Heart right ventricle (tissue), 16 donors: ENCODE measurements at regions not wholly inside any gene's neighbourhood (a gene's known extent, or its start where the extent isn't known, plus 50 kb on each side); places are given as distances from the start of the nearest gene placed in this dataset.

Source experiments
- ATAC-seq, 8 donors: fragments of 200-7000 bp; cut with Tn5 transposase; one replicate each; pipeline ENCODE4 v1.9.1; 2020; ENCODE audit warnings: mild to moderate bottlenecking in 8 of 8, moderate library complexity in 8 of 8, moderate number of reproducible peaks in 1 of 8
- DNase-seq, 2 donors: peaks; one replicate each; pipeline ENCODE4 v3.0.0-alpha.2; 2020
- H3K27ac ChIP-seq, 10 donors: fragments of 200-600 bp; sonication (generic) in 2 of 10; one replicate each; pipeline versions ENCODE4 v1.5.0 to v1.8.0; 2020 to 2022; ENCODE audit warnings: mild to moderate bottlenecking in 3 of 10
- H3K27me3 ChIP-seq, 7 donors: fragments of 200-600 bp; one replicate each; pipeline ENCODE4 v1.8.0; 2021 to 2022; ENCODE audit warnings: mild to moderate bottlenecking in 2 of 7
- H3K36me3 ChIP-seq, 9 donors: fragments of 200-600 bp; sonication (generic) in 1 of 9; one replicate each; pipeline versions ENCODE4 v1.5.0 to v1.8.0; 2020 to 2022; ENCODE audit warnings: mild to moderate bottlenecking in 2 of 9
- H3K4me1 ChIP-seq, 9 donors: fragments of 200-600 bp; sonication (generic) in 1 of 9; one replicate each; pipeline versions ENCODE4 v1.5.0 to v1.8.0; 2020 to 2022; ENCODE audit warnings: mild to moderate bottlenecking in 4 of 9
- H3K4me3 ChIP-seq, 10 donors: fragments of 200-600 bp; sonication (generic) in 2 of 10; one replicate each; pipeline versions ENCODE4 v1.5.0 to v1.8.0; 2020 to 2022; ENCODE audit warnings: mild to moderate bottlenecking in 7 of 10, moderate library complexity in 2 of 10
- H3K9me3 ChIP-seq, 11 donors: fragments of 200-600 bp in 10 of 11; sonication (generic) in 2 of 11; one replicate each; pipeline versions ENCODE4 v1.5.0 to v1.8.0; 2013 to 2022; ENCODE audit warnings: mild to moderate bottlenecking in 2 of 11, control low read depth in 1 of 11, moderate library complexity in 1 of 11
- CTCF ChIP-seq, 9 donors: fragments of 200-600 bp; sonication (generic) in 2 of 9; IDR thresholded peaks; one replicate each; pipeline versions ENCODE4 v1.5.0 to v1.8.0; 2021 to 2022; ENCODE audit warnings: antibody characterized with exemption in 9 of 9, mild to moderate bottlenecking in 5 of 9, moderate library complexity in 1 of 9
- WGBS, 2 donors: extraction: QIAGEN DNeasy Blood & Tissue Kit; methylation state at CpG; one replicate each; pipeline ENCODE4 v1.1.7; 2013; ENCODE audit warnings: inconsistent platforms in 1 of 2; 5-methylcytosine and 5-hydroxymethylcytosine counted together
- intact Hi-C, 10 donors: fragments of 100-400 bp; cut with DNase I; formaldehyde crosslinking; loops; one replicate each; pipeline versions ENCODE4 v1.11.1 to v1.14.2; 2022
- donor health status: Arrhythmogenic right ventricular cardiomyopathy.
- donor health status: ischemic (EF 13 %, LVEDD 7.1; RV severe dilation, severe dysfunction).
- donor health status: healthy with polysubstance abuse.
- donor health status: DM: no; HTN: yes; CAD: no.
- donor health status: DM: no; HTN: no; CAD: no.
- donor health status: ischemic (EF 25% LVEDD 6.9; RV normal size, moderate dysfunction).
- donor health status: ischemic (EF 25% LVEDD 5.7; RV mildly dilated, moderate dysfunction).
- donor health status: healthy.
- donor health status: DM: yes; HTN: yes; CAD: no.
- donor health status: Ischemic cardiomyopathy.
- donor health status: ischemic (EF 35%, LVEDD 5.7; RV mildly dilated, moderate dysfunction).
- donor health status: nonischemic (EF 11% LVEDD 7.7; RV severe dilation, severe dysfunction).
- donor health status: DM: yes; HTN: yes; CAD: no.
- donor health status: PGD.
- donor health status: ischemic (EF 29% LVEDD 5.4; RV normal size, mild dysfunction).
- donor health status: nonischemic (EF 23%, LVEDD 6.1; RV moderate dilation, normal function).

- H3K4me1 ChIP-seq = no peaks in the 10 kb centered on the region
- DNase-seq = no peak
- no peak overlapping the region for H3K4me3 ChIP-seq
- intact Hi-C loops = no loop called here
- no peak for ATAC-seq
- H3K36me3 ChIP-seq = no peaks in the 10 kb centered on the region
- no peaks in the 10 kb centered on the region for H3K27me3 ChIP-seq
- H3K27ac ChIP-seq = no peak overlapping the region
- TF ChIP-seq CTCF (IDR thresholded peaks at IDR 0.05) = no peak
- peaks cover 0 to 7% (median 0%) of the 10 kb centered on the region in 11 donors for H3K9me3 ChIP-seq
- 54 to 70% methylated on average over 2 of the region's 2 CpGs for WGBS, 2 donors
These were observed 636.0 kb upstream of the PTCHD4 start for GRCh38 chr6:48747040-48747439.

- intact Hi-C loops = no loop called here
- no peak overlapping the region for H3K4me3 ChIP-seq
- no peak for ATAC-seq
- no peaks in the 10 kb centered on the region for H3K36me3 ChIP-seq
- H3K4me1 ChIP-seq = no peaks in the 10 kb centered on the region
- no peak for DNase-seq
- H3K9me3 ChIP-seq = peaks cover 0 to 7% (median 0%) of the 10 kb centered on the region in 11 donors
- no peak overlapping the region for H3K27ac ChIP-seq
- no peaks in the 10 kb centered on the region for H3K27me3 ChIP-seq
- no peak for TF ChIP-seq CTCF (IDR thresholded peaks at IDR 0.05)
These were observed 634.0 kb upstream of the PTCHD4 start for GRCh38 chr6:48744948-48745347.

GRCh38 chr6:48743738-48744137 lies 632.7 kb upstream of the PTCHD4 start:
- Histone ChIP-seq H3K4me3 (no peak overlapping the region), H3K36me3 (no peaks in the 10 kb centered on the region), H3K9me3 (peaks cover 0 to 7% (median 0%) of the 10 kb centered on the region in 11 donors), H3K27me3 (no peaks in the 10 kb centered on the region), H3K4me1 (no peaks in the 10 kb centered on the region), H3K27ac (no peak overlapping the region)
- ATAC-seq = no peak
- no peak for DNase-seq
- WGBS, 2 donors = 82 to 86% methylated on average over 3 of the region's 3 CpGs
- no peak for TF ChIP-seq CTCF (IDR thresholded peaks at IDR 0.05)
- intact Hi-C loops = no loop called here

- no peaks in the 10 kb centered on the region for H3K4me1 ChIP-seq
- DNase-seq (no peak), ATAC-seq (no peak)
- no peak overlapping the region for H3K4me3 ChIP-seq
- no peaks in the 10 kb centered on the region for H3K36me3 ChIP-seq
- intact Hi-C loops = no loop called here
- TF ChIP-seq CTCF (IDR thresholded peaks at IDR 0.05) = no peak
- H3K27me3 ChIP-seq = no peaks in the 10 kb centered on the region
- H3K9me3 ChIP-seq = peaks cover 0 to 7% (median 0%) of the 10 kb centered on the region in 11 donors
- H3K27ac ChIP-seq = no peak overlapping the region
- 80 to 81% methylated on average over 2 of the region's 2 CpGs for WGBS, 2 donors
These were observed 625.7 kb upstream of the PTCHD4 start for GRCh38 chr6:48736501-48737206.
